SU-DHL-6 (cell line): ENCODE measurements at regions not wholly inside any gene's neighbourhood (a gene's known extent, or its start where the extent isn't known, plus 50 kb on each side); places are given as distances from the start of the nearest gene placed in this dataset.

Source experiments
- EZH2phosphoT487 ChIP-seq: fragments of 200-600 bp; sonication (generic), shearing (Covaris generic); conservative IDR thresholded peaks from 2 replicates; pipeline ENCODE4 v1.6.1; 2018; ENCODE audit warnings: mild to moderate bottlenecking, antibody characterized with exemption, low read length, moderate library complexity, mixed read lengths
- TF ChIP-seq, protein P1 (sequence below): fragments of 200-600 bp; sonication (generic); IDR thresholded peaks from one replicate; pipeline ENCODE4 v1.5.1; 2017; ENCODE audit warnings: antibody characterized with exemption, mild to moderate bottlenecking, low read length, moderate library complexity; ENCODE audit not compliant: insufficient read depth, poor library complexity, severe bottlenecking

DNA sequence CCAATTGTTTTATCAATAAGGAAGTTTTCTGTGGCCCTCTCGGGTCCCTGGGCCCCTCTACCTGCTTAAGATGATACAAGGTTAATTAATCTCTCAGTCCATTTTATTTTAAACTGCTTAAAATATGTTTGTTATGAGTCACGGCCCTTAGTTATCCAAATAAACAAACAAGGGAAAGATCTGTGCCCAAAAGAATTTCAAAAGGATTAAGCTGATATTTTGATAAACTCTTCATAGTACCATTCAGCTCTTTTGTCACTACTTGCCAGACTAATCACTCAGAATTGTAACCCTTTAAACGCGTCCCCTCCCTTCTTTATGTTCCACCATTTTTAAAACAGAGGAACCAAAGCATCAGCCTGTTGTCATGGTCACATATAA lies 144.7 kb upstream of the STK17B start:
- no peak for TF ChIP-seq EZH2phosphoT487
- TF ChIP-seq, protein P1, sequence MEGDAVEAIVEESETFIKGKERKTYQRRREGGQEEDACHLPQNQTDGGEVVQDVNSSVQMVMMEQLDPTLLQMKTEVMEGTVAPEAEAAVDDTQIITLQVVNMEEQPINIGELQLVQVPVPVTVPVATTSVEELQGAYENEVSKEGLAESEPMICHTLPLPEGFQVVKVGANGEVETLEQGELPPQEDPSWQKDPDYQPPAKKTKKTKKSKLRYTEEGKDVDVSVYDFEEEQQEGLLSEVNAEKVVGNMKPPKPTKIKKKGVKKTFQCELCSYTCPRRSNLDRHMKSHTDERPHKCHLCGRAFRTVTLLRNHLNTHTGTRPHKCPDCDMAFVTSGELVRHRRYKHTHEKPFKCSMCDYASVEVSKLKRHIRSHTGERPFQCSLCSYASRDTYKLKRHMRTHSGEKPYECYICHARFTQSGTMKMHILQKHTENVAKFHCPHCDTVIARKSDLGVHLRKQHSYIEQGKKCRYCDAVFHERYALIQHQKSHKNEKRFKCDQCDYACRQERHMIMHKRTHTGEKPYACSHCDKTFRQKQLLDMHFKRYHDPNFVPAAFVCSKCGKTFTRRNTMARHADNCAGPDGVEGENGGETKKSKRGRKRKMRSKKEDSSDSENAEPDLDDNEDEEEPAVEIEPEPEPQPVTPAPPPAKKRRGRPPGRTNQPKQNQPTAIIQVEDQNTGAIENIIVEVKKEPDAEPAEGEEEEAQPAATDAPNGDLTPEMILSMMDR: no peak
